ENCODE measurements at regions not wholly inside any gene's neighbourhood (a gene's known extent, or its start where the extent isn't known, plus 50 kb on each side); places are given as distances from the start of the nearest gene placed in this dataset.

- no peaks in the 10 kb centered on the region for H3K4me1 Mint-ChIP-seq (ENCODE audit: unreplicated experiment)
- no peaks in the 10 kb centered on the region for H3K9me3 Mint-ChIP-seq (ENCODE audit: unreplicated experiment)
- no peak for DNase-seq (ENCODE audit: low spot score)
- no peaks in the 10 kb centered on the region for H3K36me3 Mint-ChIP-seq (ENCODE audit: low read depth, unreplicated experiment)
- no peaks in the 10 kb centered on the region for H3K27me3 Mint-ChIP-seq (ENCODE audit: unreplicated experiment)
- no peak overlapping the region for H3K27ac Mint-ChIP-seq (ENCODE audit: unreplicated experiment)
- no peak for TF ChIP-seq CTCF (IDR thresholded peaks at IDR 0.05; ENCODE audit: unreplicated experiment)
- no peak overlapping the region for H3K4me3 Mint-ChIP-seq (ENCODE audit: unreplicated experiment)
These were observed 661.6 kb upstream of the NRG3 start for GRCh38 chr10:81213370-81213769.

GRCh38 chr10:81215498-81215897 is 659.5 kb upstream of the NRG3 start:
- DNase-seq (ENCODE audit: low spot score) = no peak
- Mint-ChIP-seq H3K27me3 (ENCODE audit: unreplicated experiment) (no peaks in the 10 kb centered on the region), H3K36me3 (ENCODE audit: low read depth, unreplicated experiment) (no peaks in the 10 kb centered on the region), H3K9me3 (ENCODE audit: unreplicated experiment) (no peaks in the 10 kb centered on the region), H3K27ac (ENCODE audit: unreplicated experiment) (no peak overlapping the region), H3K4me3 (ENCODE audit: unreplicated experiment) (no peak overlapping the region), H3K4me1 (ENCODE audit: unreplicated experiment) (no peaks in the 10 kb centered on the region)
- TF ChIP-seq CTCF (IDR thresholded peaks at IDR 0.05; ENCODE audit: unreplicated experiment) = no peak

GRCh38 chr10:81216949-81217348 is 658.0 kb upstream of the NRG3 start:
- no peak for TF ChIP-seq CTCF (IDR thresholded peaks at IDR 0.05; ENCODE audit: unreplicated experiment)
- Mint-ChIP-seq H3K4me1 (ENCODE audit: unreplicated experiment) (no peaks in the 10 kb centered on the region), H3K36me3 (ENCODE audit: low read depth, unreplicated experiment) (no peaks in the 10 kb centered on the region), H3K4me3 (ENCODE audit: unreplicated experiment) (no peak overlapping the region), H3K27ac (ENCODE audit: unreplicated experiment) (no peak overlapping the region), H3K27me3 (ENCODE audit: unreplicated experiment) (no peaks in the 10 kb centered on the region), H3K9me3 (ENCODE audit: unreplicated experiment) (no peaks in the 10 kb centered on the region)
- no peak for DNase-seq (ENCODE audit: low spot score)

DNA sequence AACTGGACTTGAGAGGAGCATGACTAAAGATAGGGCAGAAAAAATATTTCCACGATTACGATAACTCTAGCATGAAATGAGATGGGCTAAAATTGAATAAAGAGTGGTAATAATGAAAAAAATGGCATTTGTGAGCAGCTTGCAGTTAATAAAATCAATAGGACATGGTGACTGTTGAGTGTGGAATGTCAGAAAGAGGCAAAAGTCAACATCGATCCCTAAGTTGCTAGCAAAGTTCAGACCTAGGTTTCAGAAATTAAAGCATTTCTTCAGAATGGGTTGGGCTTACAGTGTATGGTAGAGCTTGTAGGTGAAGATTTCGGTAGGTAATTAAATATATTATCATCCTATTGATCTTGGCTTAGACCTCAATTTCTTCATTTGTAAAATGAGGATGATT is 656.7 kb upstream of the NRG3 start:
- Mint-ChIP-seq H3K4me3 (ENCODE audit: unreplicated experiment) (no peak overlapping the region), H3K4me1 (ENCODE audit: unreplicated experiment) (no peaks in the 10 kb centered on the region), H3K27ac (ENCODE audit: unreplicated experiment) (no peak overlapping the region)

GRCh38 chr10:81219758-81220157 is 655.2 kb upstream of the NRG3 start:
- Mint-ChIP-seq H3K36me3 (ENCODE audit: low read depth, unreplicated experiment) (no peaks in the 10 kb centered on the region), H3K4me1 (ENCODE audit: unreplicated experiment) (no peaks in the 10 kb centered on the region), H3K4me3 (ENCODE audit: unreplicated experiment) (no peak overlapping the region)

More for the DNA sequence above, 656.7 kb upstream of the NRG3 start:
- no peak for TF ChIP-seq CTCF (IDR thresholded peaks at IDR 0.05; ENCODE audit: unreplicated experiment)
- Mint-ChIP-seq H3K9me3 (ENCODE audit: unreplicated experiment) (no peaks in the 10 kb centered on the region), H3K36me3 (ENCODE audit: low read depth, unreplicated experiment) (no peaks in the 10 kb centered on the region), H3K27me3 (ENCODE audit: unreplicated experiment) (no peaks in the 10 kb centered on the region)
- no peak for DNase-seq (ENCODE audit: low spot score)

More at GRCh38 chr10:81219758-81220157, 655.2 kb upstream of the NRG3 start:
- no peaks in the 10 kb centered on the region for H3K9me3 Mint-ChIP-seq (ENCODE audit: unreplicated experiment)
- H3K27ac Mint-ChIP-seq (ENCODE audit: unreplicated experiment) = no peak overlapping the region
- H3K27me3 Mint-ChIP-seq (ENCODE audit: unreplicated experiment) = no peaks in the 10 kb centered on the region
- TF ChIP-seq CTCF (IDR thresholded peaks at IDR 0.05; ENCODE audit: unreplicated experiment) = no peak
- no peak for DNase-seq (ENCODE audit: low spot score)
